ENCODE measurements at regions not wholly inside any gene's neighbourhood (a gene's known extent, or its start where the extent isn't known, plus 50 kb on each side); places are given as distances from the start of the nearest gene placed in this dataset.

DNA sequence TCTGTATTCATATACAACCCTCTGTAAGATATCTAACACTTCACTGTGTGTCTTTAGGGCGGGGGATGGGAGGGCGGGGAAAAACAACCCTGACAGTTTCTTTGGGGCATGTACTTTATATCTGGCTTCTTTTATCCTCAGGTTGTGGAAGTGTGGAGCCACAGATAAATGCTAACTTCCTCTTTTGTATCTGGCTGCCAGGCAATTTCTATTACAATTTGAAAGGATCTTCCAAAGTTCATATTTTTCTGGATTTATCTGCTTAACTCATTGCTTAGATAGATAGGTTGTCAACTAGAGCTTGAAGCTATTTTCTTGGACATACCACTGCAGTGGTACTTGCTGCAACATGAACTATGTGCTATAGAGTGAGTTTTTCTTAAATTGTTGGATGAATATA lies 393.0 kb downstream of the LMO7 start:
- TF ChIP-seq, protein P1, sequence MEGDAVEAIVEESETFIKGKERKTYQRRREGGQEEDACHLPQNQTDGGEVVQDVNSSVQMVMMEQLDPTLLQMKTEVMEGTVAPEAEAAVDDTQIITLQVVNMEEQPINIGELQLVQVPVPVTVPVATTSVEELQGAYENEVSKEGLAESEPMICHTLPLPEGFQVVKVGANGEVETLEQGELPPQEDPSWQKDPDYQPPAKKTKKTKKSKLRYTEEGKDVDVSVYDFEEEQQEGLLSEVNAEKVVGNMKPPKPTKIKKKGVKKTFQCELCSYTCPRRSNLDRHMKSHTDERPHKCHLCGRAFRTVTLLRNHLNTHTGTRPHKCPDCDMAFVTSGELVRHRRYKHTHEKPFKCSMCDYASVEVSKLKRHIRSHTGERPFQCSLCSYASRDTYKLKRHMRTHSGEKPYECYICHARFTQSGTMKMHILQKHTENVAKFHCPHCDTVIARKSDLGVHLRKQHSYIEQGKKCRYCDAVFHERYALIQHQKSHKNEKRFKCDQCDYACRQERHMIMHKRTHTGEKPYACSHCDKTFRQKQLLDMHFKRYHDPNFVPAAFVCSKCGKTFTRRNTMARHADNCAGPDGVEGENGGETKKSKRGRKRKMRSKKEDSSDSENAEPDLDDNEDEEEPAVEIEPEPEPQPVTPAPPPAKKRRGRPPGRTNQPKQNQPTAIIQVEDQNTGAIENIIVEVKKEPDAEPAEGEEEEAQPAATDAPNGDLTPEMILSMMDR (IDR thresholded peaks at IDR 0.05): no peak
- no peak for TF ChIP-seq POLR2A (IDR thresholded peaks at IDR 0.05)
- TF ChIP-seq EP300 (IDR thresholded peaks at IDR 0.05): no peak
- ATAC-seq (ENCODE audit: low FRiP score in 2 of 2): no peak
- no peak overlapping the region for H3K4me3 ChIP-seq
- no peak for DNase-seq
- no peak overlapping the region for H3K27ac ChIP-seq
- H3K4me1 ChIP-seq: no peaks in the 10 kb centered on the region
- 51 to 86% methylated on average over 2 of the region's 2 CpGs for WGBS, 2 donors
- H3K27me3 ChIP-seq: no peaks in the 10 kb centered on the region
- H3K36me3 ChIP-seq: no peaks in the 10 kb centered on the region
- H3K9me3 ChIP-seq: no peaks in the 10 kb centered on the region

DNA sequence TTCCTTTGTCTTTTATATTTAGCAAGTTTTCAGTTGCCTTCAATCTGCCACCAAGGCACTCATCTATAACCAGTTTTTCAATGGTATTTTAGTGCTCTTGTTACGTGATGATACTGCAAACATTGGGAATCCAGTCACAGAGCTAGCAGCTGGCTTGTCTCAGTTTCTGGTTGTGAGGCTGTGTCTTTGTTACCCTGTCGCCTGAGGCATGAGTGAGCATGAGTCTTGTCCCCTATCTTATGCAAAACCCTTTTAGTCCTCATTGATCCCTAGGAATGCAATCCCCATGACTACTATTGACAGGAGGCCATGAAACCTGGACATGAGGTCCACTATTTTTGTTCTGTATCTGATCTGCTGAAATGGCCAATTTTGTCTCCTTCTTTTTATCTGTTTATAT lies 391.0 kb downstream of the LMO7 start:
- ATAC-seq (ENCODE audit: low FRiP score in 2 of 2) (no peak), DNase-seq (no peak)
- no peaks in the 10 kb centered on the region for H3K36me3 ChIP-seq
- no peak overlapping the region for H3K4me3 ChIP-seq
- H3K27ac ChIP-seq: no peak overlapping the region
- TF ChIP-seq EP300 (IDR thresholded peaks at IDR 0.05) (no peak), POLR2A (IDR thresholded peaks at IDR 0.05) (no peak), POLR2AphosphoS5 (IDR thresholded peaks at IDR 0.05) (no peak)
- TF ChIP-seq, protein P1 (IDR thresholded peaks at IDR 0.05): no peak
- H3K4me1 ChIP-seq: no peaks in the 10 kb centered on the region
- H3K9me3 ChIP-seq: no peaks in the 10 kb centered on the region
- WGBS, 2 donors: 86 to 96% methylated on average over 2 of the region's 2 CpGs
- H3K27me3 ChIP-seq: no peaks in the 10 kb centered on the region

DNA sequence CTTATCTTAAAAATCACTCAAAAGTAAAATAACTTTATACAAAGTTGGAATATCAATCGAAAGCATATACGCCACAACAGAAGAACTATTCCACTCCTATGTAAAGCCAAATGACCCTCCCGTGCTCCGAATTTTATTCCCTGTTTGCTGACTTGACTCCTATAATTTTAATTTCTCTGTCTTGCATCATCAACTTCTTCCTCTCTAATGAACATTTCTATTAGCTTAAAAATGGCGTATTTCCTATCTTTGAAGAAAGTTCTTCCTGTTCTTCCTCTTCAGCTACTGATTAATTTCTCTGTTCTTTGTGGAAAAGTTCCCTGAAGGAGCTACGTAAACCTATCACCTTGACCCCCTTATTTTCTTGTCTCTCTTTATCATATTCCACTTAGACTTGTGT lies 389.3 kb downstream of the LMO7 start:
- H3K9me3 ChIP-seq: no peaks in the 10 kb centered on the region
- TF ChIP-seq POLR2AphosphoS5 (IDR thresholded peaks at IDR 0.05) (no peak), POLR2A (IDR thresholded peaks at IDR 0.05) (no peak), EP300 (IDR thresholded peaks at IDR 0.05) (no peak)
- TF ChIP-seq, protein P1 (IDR thresholded peaks at IDR 0.05): no peak
- H3K4me1 ChIP-seq: no peaks in the 10 kb centered on the region
- 92 to 94% methylated on average over 6 of the region's 6 CpGs for WGBS, 2 donors
- no peaks in the 10 kb centered on the region for H3K36me3 ChIP-seq
- no peak for ATAC-seq (ENCODE audit: low FRiP score in 2 of 2)
- no peak overlapping the region for H3K4me3 ChIP-seq
- DNase-seq: no peak
- H3K27me3 ChIP-seq: no peaks in the 10 kb centered on the region
- no peak overlapping the region for H3K27ac ChIP-seq

DNA sequence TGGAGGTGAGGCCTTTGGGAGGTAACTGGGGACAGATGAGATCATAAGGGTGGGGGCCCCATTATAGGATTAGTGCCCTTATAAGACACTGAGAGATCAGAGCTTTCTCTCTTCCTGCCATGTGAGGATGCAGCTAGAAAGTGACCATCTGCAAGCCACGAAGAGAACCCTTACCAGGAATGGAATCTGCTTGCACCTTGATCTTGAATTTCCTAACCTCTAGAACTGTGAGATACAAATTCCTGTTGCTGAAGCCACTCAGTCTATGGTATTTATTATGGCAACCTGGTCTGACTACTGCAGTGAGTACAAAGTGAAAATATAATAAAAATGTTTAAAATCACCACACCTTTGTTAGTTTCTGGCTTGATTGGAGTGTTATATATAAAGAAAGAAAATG lies 388.0 kb downstream of the LMO7 start:
- no peaks in the 10 kb centered on the region for H3K4me1 ChIP-seq
- TF ChIP-seq POLR2AphosphoS5 (IDR thresholded peaks at IDR 0.05): no peak
- TF ChIP-seq, protein P1 (IDR thresholded peaks at IDR 0.05): no peak
- TF ChIP-seq POLR2A (IDR thresholded peaks at IDR 0.05): no peak
- TF ChIP-seq EP300 (IDR thresholded peaks at IDR 0.05): no peak
- H3K27ac ChIP-seq: no peak overlapping the region
- ATAC-seq (ENCODE audit: low FRiP score in 2 of 2) (no peak), DNase-seq (no peak)
- no peaks in the 10 kb centered on the region for H3K27me3 ChIP-seq
- H3K36me3 ChIP-seq: no peaks in the 10 kb centered on the region
- no peaks in the 10 kb centered on the region for H3K9me3 ChIP-seq
- H3K4me3 ChIP-seq: no peak overlapping the region
- 92 to 94% methylated on average over 1 of the region's 1 CpG for WGBS, 2 donors

DNA sequence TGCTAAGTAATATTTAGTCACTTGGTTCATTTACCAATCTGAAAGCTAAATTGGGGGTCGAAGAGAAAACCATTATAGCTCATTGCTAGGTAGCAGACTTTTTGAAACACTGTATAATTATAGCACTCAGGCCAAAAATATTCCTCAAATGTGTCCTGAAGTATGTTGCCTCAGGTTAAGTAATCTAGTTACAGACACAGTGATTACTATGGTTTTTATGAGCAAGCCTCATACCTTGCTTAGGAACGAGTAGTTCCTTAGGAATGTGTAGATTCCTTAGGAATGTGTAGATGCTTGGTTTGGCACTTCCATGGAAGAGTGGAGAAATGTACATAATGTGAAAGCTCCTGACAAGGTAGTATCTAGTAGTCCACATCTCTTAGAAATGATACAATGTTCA lies 387.5 kb downstream of the LMO7 start:
- no peak for DNase-seq
- TF ChIP-seq EP300 (IDR thresholded peaks at IDR 0.05): no peak
- no peak for TF ChIP-seq POLR2A (IDR thresholded peaks at IDR 0.05)
- no peak for TF ChIP-seq POLR2AphosphoS5 (IDR thresholded peaks at IDR 0.05)
- TF ChIP-seq, protein P1 (IDR thresholded peaks at IDR 0.05): no peak

More for the DNA sequence above, 387.5 kb downstream of the LMO7 start:
- WGBS, 2 donors: 55 to 68% methylated on average over 2 of the region's 2 CpGs
- Histone ChIP-seq H3K27ac (no peak overlapping the region), H3K4me1 (no peaks in the 10 kb centered on the region), H3K27me3 (no peaks in the 10 kb centered on the region), H3K36me3 (no peaks in the 10 kb centered on the region), H3K4me3 (no peak overlapping the region), H3K9me3 (no peaks in the 10 kb centered on the region)
- ATAC-seq (ENCODE audit: low FRiP score in 2 of 2): no peak

All from upper lobe of left lung (tissue), 6 donors.